GM19043 (cell line): ENCODE measurements at regions not wholly inside any gene's neighbourhood (a gene's known extent, or its start where the extent isn't known, plus 50 kb on each side); places are given as distances from the start of the nearest gene placed in this dataset.
"Not testable (repeated sequence)": the region's sequence is repeated elsewhere in the genome, so short reads cannot be mapped to it uniquely, and the experiment has no call there.

Source experiments
- ATAC-seq: cut with Tn5 transposase; IDR thresholded peaks from one replicate; pipeline ENCODE4 v1.9.1; 2021; ENCODE audit warnings: low read depth; ENCODE audit not compliant: unreplicated experiment

DNA sequence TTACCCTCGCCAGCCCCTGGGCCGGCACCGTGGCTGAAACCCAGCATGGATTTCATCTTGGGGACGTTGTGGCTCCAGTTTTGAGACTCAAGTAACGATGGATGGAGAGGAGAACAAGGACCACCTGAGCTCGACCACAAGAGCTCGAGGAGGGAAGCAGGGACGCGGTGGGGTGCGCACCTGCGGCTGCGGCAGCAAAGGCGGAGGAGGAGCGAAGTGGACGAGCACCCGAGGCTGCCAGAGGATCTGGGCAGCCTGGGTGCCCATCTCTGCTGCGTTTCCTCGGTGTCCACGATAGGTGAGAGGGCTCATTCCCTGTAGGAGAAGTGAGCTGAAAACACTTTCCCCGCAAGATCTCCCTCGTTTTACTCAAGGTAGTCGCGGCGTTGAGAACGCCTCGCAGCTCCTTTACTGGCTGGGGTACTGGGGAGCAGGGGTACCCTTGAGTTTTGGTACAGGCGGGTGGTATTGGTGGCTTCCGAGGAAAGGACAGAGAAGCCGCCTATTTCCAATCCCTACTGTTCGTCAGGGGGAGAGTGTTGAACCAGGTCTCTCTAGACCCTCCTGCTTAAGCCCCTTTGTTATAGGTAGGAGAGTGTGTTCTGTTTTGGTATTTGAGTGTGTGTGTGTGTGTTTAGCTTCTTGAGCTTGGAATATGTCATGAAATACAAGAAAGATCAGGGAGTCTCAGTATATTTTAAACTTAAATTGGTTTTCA, 137.7 kb downstream of the TRIM27 start:
- ATAC-seq = no peak

DNA sequence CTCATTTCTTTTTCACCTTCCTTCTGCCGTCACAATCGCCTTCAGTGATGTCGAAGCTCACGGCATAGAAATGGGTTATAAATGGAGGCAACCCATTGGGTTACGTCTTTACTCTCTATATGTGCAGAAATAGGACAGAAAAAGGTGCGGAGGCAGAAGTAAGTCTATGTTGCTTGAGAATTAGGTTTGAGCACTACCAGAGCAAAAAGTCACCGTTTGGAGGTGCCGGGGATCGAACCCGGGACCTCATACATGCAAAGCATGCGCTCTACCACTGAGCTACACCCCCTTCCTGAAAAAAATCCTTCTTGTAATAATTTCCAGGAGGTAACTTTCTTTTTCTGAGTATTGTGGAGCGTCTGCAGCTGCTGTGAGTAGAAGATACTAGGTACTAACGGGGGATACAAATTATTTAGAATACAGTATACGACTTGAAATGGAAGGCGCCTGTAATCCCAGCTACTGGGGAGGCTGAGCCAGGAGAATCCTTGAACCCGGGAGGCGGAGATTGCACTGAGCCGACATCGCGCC, 134.2 kb downstream of the TRIM27 start:
- ATAC-seq = no peak

DNA sequence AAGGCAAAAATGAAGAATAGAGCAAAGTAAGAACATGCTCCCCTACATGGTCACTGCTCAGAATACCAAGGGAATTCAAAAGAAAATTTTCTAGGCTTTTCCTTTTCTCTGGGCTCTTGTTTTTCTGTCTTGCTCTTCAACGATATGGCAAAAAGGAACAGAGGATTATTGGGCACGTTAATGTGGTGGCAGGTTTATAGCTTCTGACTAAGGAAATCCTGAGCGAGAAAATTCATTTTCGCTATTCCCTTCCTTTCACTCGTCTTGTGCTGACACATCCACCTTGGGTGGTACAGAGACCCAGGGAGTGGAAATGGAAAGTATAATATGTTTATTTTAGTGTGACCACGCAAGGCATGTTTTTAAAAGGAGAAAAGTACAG, 132.8 kb downstream of the TRIM27 start:
- ATAC-seq = no peak

DNA sequence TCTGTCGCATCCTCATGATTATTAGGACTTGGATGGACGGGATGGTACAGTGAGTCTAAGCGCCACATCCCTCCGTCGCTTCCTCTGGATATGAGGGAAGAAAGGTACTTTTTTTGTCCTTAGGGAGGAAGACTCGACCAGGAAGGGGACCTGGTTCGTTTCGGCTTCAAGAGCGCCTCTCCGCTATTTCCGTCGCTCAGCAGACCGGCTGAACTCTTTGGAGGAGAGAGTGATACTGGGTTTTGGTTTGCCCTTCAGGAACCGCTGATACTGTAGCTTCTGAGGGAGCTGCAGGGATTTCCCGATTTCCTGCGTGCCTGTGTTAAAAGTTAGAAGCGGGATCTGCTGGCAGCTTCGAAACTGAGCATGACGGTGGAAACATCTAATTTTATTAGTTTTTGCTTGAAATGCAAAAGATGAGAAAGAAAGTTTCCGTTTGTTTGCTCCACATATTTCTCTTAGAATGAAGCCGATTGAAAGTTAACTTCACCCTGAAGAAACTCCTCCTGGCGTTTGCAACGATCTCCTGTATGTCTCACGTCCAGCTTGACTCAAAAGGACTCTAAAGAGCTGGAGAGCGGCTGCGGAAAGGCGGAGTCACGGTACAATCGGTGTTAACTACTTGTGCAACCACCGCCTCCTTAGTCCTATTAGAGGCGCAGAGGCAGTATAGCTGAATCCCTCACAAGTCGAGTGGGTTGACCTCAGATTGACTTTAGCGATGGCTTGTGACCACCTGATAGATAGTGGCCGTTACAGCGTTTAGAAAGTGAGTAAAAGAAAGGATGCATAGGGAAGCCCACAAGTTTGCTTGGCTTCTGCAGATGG, 129.4 kb downstream of the TRIM27 start:
- no peak for ATAC-seq

DNA sequence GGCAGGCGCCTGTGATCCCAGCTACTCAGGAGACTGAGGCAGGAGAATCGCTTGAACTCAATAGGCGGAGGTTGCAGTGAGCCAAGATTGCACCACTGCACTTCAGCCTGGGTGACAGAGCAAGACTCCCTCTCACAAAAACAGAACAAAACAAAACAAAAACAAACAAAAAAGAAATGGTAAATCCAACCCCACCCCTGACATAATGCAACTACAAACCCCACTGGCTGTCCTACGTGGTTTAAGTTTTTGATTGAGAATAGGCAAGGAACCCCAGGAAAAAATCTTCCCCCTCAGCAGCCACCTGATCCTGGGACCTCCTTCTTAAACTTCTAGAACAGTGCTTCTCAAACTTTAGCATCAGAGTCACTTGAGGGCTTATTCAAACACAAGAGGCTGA, 123.1 kb downstream of the TRIM27 start:
- not testable (repeated sequence) for ATAC-seq

DNA sequence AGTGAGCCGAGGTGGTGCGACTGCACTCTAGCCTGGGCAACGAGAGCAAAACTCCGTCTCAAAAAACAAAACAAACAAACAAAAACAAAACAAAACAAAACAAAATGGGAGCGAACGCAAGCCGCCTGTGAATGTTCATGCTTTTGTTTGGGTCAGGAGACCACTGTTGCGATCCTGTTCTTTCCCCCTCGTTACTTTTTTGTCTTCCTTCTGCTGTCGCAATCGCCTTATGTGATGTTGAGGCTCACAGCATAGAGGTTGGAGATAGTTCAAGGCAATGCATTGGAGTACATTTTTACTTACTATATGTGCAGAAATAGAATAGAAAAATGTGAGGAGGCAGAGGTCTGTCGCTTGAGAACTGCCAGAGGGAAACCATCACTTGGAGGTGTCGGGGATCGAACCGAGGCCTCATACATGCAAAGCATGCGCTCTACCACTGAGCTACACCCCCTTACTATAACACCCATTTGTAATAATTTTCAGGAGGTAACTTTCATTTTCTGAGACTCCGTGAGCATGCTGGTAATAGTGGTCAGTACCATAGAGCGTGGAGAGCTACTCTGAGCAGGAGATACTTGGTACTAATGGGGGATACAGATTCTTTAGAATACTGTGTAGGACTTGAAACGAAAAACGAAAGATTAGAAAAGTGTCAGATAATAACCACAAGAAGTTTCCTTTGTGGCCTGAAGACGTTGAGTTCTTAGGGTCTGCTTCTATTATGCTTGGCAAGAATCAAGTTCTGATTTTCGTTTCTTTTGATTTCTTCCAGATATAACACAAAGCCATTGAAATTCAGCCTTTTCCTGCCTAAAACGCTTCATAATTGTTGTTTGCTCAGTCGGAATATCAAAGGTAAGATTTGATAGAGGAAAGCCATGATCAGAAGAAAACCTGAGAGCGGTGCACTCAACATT, 121.1 kb downstream of the TRIM27 start:
- ATAC-seq = no peak

DNA sequence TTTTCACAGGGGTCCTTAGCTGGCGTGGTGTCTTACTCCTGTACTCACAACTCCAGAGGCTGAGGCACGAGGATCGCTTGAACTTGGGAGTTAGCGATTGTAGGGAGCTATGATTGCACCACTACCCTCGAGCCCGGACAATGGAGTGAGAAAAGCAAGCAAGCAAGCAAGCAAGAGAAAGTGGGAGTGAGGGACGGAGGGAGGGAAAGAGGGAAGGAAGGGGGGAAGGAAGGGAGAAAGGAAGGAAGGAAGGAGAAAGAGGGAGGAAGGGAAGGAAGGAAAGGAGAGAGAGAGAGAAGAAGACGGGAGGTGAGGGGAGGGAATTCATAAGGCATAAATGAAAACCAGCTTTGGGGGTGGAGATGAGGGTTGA, 120.5 kb downstream of the TRIM27 start:
- ATAC-seq = no peak

DNA sequence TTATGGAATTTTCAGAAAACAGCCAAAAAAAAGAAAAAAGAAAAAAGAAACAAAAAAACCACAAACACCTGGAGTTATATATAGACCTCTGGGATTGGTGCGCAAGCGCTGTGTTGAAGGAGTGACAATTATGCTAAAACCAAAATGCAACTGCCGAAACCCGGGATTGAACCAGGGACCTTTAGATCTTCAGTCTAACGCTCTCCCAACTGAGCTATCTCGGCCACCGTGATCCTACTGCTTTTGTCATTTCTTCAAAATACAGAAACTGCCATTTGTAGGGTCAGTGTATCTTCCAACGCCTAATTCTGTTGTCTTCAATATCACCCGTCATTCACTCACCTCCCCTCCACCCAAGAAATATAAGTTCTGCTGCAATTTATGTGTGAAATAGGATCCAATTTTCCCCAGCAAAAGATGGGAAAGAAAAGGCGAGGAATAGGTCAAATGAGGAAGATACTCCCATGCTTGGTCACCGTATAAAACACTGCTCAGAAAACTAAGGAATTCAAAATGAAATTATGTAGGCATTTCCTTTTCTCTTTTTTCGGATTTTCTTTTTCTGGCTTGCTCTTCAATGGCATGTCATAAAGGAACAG, 116.0 kb downstream of the TRIM27 start:
- ATAC-seq = no peak

DNA sequence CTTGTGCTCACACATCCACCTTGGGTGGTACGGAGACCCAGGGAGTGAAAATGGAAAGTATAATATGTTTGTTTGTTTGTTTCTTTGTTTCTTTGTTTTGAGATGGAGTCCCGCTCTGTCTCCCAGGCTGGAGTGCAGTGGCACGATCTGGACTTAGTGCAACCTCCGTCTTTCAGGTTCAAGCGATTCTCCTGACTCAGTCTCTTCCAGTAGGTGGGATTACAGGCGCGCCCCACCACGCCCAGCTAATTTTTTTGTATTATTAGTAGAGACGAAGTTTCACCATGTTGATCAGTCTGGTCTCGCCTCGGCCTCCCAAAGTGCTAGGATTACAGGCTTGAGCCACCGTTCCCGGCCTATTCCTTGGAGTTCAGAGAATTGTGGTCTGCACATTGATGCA, 115.4 kb downstream of the TRIM27 start:
- no peak for ATAC-seq

DNA sequence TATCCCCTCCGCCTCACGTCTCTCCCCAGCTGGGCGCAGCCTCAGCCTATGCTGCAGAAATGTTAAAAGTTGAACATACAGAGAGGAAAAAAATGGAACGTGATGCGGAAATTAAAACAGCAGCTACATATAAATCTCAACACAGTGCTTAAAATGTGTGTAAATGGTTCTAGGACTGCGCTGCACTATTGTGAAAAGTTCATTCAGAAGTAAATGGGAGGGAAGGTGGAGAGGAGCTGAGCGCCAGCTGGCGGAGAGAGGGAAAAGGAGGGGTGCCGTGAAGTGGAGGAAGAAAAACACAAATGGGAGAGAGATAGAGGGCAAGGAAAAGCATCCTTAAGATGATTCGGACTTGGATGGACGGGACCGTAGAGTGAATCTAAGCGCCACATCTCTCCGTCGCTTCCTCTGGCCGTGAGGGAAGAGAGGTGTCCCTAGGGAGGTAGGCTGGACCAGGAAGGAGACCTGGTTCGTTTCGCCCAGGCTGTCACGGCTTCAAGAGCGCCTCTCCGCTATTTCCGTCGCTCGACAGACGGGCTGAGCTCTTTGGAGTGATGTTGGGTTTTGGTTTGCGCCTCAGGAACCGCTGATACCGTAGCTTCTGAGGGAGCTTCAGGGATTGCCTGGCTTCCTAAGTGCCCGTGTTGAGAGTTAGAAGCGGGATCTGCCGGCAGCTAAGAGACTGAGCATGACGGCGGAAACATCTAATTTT, 113.7 kb downstream of the TRIM27 start:
- no peak for ATAC-seq

DNA sequence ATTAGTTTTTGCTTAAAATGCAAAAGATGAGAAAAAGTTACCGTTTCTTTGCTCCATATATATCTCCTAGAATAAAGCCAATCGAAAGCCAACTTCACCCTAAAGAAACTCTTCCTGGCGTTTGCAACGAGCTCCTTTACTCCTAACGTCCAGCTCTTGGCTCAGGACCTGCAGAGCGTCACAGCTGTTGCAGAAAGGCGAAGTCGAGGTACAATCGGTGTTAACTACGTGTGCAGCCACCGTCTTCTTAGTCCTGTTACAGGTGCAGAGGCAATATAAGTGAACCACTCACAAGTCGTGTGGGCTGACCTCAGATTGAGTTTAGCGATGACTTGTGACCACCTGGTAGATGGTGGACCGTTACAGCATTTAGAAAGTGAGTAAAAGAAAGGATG, 113.1 kb downstream of the TRIM27 start:
- no peak for ATAC-seq

DNA sequence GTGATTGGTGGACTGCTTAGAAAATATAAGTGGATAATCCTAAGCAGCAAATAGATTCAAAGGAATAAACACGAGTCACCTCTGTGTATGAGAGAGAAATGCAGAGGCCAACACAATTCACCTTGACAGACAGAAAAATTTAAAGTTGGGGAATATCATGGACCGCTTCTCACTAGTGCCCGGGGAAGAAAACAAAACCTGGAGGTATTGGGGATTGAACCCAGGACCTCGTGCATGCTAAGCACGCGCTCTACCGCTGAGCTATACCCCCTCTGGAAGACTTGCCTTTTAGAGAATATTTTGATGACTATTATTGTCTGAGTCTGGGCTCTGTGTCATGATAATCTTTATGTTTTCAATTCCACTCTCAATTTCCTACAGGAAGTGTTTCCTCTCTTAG, 111.9 kb downstream of the TRIM27 start:
- ATAC-seq = no peak

DNA sequence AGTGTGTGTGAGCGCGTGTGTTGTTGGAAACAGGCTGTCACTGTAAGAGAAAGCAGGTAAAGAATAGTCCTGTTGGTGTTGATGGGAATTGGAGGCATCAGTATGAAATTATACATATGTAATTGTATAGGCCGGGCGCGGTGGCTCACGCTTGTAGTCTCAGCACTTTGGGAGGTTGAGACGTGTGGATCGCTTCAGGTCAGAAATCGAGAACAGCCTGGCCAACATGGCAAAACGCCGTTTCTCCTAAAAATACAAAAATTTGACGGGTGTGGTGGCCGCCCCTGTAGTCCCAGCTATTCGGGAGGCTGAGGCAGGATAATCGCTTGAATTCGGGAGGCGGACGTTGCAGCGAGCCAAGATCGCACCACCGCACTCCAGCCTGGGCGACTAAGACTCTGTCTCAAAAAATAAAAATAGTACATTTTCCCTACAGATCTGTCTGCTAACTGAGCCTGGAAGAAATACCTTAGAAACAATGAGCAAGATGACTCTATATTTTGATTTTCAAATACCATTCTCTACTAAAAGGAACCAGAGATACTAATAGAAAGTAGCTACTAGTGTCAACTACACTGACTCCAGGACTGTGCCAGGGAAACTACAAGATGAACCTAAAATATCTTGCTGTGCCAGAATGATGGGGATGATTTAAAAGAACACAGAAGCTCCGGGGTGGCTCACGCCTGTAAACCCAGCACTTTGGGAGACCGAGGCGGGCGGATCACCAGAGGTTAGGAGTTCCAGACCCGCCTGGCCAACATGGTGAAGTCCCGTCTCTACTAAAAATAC, 110.8 kb downstream of the TRIM27 start:
- no peak for ATAC-seq

DNA sequence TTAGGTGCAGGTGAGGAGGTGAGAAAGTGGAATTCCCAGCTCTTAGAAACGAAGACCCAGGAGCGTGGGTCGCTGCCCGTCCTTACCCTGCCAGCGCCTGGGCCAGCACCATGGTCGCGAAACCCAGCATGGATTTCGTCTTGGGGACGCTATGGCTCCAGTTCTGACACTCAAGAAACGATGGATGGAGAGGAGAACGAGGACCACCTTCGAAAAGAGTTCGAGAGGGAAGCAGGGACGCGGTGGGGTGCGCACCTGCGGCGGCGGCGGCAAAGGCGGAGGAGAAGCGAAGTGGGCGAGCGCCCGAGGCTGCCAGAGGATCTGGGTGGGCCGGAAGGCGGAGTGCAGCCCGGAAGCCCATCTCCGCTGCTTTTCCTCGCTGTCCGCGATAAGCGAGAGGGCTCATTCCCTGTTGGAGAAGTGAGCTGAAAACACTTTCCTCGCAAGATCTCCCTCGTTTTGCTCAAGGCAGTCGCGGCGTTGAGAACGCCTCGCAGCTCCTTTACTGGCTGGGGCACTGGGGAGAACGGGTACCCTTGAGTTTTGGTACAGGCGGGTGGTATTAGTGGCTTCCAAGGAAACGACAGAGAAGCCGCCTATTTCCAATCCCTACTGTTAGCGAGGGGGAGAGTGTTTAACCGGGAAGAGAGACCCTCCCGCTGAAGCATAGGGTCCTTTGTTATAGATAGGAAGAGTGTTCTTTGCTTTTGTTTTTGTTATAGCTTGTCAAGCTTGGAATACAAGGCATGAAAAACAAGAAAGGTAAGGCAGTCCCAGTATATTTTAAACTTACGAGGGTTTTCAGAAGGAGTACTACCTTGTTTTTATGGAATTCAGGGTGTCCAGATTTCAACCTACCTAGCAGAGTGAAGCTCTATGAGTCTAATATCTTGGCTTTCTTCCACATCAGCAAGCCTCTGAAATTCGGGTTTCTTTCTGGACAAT, 109.5 kb downstream of the TRIM27 start:
- ATAC-seq = no peak

DNA sequence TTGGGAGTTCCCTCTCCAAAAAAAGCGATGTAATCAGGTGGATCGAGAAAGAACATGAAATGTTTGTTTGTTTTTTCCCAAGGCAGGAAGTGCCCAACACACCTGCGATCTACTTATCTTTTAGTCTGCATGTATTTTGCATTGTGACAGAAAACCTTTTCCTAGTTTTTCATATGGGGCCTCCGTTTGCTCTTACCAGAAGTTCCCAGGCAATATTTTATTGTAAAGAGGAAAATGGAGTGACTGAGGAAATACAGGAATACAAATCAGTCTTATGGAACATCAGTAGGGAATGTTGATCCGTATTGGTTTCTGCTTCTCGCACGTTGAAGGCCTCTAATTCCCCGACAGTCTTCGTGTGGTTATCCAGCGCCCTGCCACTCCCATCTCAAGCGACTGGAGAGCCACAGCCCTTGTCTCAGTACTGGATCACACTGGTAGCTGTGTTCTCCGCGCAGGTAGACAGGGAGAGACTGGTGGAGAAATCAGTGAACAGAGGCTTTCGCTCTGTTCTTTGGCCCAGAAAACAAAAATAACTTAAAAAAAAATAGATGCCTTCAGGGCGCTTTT, 107.4 kb downstream of the TRIM27 start:
- ATAC-seq = no peak

DNA sequence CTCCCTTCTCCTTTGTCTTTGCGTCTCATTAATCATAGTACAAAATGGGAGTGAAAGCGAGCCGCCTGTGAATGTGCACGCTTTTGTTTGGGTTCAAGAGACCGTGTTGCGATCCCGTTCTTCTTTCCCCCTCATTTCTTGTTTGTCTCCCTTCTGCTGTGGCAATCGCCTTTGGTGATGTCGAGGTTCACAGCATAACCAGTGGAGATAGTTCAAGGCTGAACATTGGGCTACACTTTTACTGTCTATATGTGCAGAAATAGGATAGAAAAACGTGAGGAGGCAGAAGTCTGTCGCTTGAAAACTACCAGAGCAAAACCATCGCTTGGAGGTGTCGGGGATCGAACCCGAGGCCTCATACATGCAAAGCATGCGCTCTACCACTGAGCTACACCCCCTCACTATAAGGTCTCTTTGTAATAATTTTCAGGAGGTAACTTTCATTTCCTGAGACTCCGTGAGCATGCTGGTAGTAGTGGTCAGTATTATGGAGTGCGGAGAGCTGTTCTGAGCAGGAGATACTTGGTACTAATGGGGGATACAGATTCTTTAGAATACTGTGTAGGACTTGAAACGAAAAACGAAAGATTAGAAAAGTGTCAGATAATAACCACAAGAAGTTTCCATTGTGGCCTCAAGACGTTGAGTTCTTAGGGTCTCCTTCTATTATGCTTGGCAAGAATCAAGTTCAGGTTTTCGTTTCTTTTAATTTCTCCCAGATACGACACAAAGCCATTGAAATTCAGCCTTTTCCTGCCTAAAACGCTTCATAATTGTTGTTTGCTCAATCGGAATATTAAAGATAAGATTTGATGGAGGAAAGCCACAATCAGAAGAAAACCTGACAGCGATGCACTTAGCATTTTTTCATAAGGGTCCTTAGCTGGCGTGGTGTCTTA, 106.6 kb downstream of the TRIM27 start:
- no peak for ATAC-seq

DNA sequence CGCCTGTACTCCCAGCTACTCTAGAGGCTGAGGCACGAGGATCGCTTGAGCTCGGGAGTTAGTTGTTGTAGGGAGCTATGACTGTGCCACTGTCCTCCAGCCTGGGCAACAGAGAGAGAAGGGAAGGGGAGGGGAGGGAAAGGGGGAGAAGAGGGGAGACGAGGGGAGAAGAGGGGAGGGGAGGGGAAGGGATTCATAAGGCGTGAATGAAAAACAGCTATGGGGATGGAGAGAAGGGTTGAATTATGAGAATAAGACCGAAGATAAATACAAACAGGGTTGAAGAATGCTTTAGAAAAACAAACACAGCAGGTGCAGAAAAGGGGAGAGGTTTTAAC, 106.0 kb downstream of the TRIM27 start:
- no peak for ATAC-seq
